HFF-Myc (cell line): ENCODE measurements at regions not wholly inside any gene's neighbourhood (a gene's known extent, or its start where the extent isn't known, plus 50 kb on each side); places are given as distances from the start of the nearest gene placed in this dataset.

Experiments used
- DNase-seq: peaks from one replicate; pipeline ENCODE4 v3.0.0-alpha.2; 2011; ENCODE audit warnings: low read depth; ENCODE audit errors: extremely low read depth
- H3K4me3 ChIP-seq: replicated peaks from 2 replicates; pipeline ENCODE4 v1.5.1; 2011; ENCODE audit warnings: low read depth, mild to moderate bottlenecking, control low read depth, low read length
- TF ChIP-seq, protein P1 (sequence below): IDR thresholded peaks from 2 replicates; pipeline ENCODE4 v1.5.1; 2012; ENCODE audit warnings: mild to moderate bottlenecking, low read depth, low read length, control low read depth; ENCODE audit errors: missing control alignments

GRCh38 chr18:42409005-42409404 lies 454.0 kb downstream of the PIK3C3 start:
- DNase-seq = no peak
- TF ChIP-seq, protein P1, sequence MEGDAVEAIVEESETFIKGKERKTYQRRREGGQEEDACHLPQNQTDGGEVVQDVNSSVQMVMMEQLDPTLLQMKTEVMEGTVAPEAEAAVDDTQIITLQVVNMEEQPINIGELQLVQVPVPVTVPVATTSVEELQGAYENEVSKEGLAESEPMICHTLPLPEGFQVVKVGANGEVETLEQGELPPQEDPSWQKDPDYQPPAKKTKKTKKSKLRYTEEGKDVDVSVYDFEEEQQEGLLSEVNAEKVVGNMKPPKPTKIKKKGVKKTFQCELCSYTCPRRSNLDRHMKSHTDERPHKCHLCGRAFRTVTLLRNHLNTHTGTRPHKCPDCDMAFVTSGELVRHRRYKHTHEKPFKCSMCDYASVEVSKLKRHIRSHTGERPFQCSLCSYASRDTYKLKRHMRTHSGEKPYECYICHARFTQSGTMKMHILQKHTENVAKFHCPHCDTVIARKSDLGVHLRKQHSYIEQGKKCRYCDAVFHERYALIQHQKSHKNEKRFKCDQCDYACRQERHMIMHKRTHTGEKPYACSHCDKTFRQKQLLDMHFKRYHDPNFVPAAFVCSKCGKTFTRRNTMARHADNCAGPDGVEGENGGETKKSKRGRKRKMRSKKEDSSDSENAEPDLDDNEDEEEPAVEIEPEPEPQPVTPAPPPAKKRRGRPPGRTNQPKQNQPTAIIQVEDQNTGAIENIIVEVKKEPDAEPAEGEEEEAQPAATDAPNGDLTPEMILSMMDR = no peak
- H3K4me3 ChIP-seq = no peak overlapping the region

DNA sequence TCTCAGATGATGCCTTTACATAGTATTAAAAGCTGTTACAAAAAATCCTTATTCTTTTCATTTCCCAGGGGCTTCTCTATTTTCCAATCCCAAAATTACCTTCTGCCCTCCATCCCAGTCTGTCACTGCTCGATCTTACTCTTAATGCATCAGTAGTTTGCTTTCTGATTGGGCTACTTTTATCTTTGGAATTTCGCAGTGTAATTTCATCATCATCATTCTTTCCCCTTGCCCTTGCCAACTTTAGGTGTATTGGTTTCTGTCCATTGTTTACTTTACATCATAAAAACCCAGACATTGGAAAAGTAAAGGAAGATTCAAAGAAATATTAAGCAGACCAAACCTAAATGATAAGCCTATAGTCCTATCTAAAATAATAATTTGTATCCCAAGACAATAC lies 457.2 kb downstream of the PIK3C3 start:
- TF ChIP-seq, protein P1 = no peak
- no peak overlapping the region for H3K4me3 ChIP-seq
- no peak for DNase-seq

GRCh38 chr18:42412896-42413295 lies 457.9 kb downstream of the PIK3C3 start:
- no peak overlapping the region for H3K4me3 ChIP-seq
- TF ChIP-seq, protein P1 = no peak

DNA sequence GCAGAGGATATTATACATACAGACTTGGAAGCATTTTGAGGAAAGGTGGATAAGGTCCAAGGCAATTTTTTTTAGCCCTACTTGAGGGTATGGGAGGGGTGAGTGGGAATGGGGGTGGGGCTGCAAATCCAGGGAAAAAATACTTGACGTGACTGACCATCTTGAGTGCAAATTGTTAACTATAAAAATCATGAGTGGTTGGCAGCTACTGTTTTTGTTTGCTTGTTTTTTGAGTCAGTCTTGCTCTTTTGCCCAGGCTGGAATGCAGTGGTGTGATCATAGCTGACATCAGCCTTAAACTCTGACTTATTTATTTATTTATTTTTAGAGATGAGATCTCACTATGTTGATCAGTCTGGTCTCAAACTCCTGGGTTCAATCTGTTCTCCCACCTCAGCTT lies 458.8 kb downstream of the PIK3C3 start:
- TF ChIP-seq, protein P1 = no peak
- no peak for DNase-seq
- no peak overlapping the region for H3K4me3 ChIP-seq

More at GRCh38 chr18:42412896-42413295, 457.9 kb downstream of the PIK3C3 start:
- no peak for DNase-seq

DNA sequence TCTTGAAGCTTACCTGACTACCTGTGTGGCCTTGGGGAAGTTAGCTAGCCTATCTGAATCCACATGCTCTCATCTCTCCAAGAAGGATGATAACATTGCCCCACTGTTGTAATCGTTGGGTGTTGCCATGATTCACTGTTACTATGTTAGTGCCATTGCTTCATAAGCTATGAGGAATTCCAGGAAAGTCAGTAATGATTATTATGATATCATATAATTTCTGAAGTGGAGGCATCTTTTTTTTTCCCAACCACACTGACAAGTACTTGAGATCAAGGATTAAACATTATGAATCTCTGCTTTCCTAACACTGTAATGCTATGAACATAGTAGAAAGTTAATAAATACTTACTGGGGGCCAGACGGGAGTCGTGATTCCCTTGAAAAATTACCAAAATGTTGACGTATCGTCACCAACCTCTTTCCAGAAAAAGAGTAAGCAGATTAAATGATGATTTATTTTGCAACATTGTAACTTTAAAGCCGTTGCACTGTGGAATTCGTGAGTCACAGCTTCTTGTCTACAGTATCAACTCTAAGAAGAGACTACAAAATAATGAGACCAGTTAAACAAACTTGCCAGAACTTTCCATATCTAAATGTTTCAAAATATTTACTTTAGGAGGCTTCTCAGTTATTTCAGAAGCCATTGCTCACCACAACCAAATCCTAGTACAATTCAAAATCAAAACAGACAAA lies 459.9 kb downstream of the PIK3C3 start:
- H3K4me3 ChIP-seq = no peak overlapping the region
- DNase-seq = no peak
- TF ChIP-seq, protein P1 = no peak

DNA sequence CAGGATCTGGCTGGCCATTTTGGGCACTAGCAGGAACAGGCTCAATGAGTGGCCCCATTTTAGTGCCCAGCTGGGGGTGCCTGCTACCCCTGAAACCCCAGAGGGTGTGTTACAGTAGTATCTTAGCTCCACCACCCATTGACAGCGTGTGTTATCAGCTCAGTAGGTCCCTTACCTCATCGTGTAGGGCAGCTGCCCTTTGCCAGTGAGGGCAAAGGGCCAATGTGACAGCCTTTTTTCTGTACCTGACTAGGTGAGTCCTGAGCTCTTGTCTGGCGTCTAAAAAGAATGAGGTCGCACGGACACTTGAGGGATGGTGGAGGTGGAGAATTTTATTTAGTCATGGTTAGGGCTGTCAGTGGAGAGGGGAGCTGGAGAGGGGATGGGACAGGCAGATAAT lies 462.2 kb downstream of the PIK3C3 start:
- no peak for DNase-seq
- H3K4me3 ChIP-seq = no peak overlapping the region
- TF ChIP-seq, protein P1 = no peak

DNA sequence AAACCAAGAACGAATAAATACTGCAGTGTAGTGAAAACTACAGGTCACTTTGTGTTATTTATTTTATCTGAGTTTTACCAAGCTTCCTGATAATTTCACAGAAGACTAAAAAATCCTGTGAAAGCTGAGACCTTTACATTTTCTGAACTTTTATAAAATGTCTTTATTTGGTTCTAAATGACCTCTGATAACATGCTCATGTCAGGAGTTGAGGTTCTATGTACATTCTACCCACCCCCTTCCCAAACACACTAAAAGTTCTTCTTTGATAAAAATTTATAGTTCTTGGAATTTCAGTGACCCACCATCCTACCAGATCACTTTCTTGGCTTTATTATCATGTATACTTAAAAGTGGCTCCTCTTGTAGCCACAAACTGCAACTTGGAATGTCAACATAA lies 463.1 kb downstream of the PIK3C3 start:
- H3K4me3 ChIP-seq = no peak overlapping the region
- DNase-seq = no peak
- TF ChIP-seq, protein P1 = no peak
